ENCODE measurements at regions not wholly inside any gene's neighbourhood (a gene's known extent, or its start where the extent isn't known, plus 50 kb on each side); places are given as distances from the start of the nearest gene placed in this dataset.

- TF ChIP-seq RFX5 (IDR thresholded peaks at IDR 0.05) (no peak), CHD2 (IDR thresholded peaks at IDR 0.05; ENCODE audit: low read length, partially characterized antibody) (no peak), REST (IDR thresholded peaks at IDR 0.05) (no peak), EP300 (IDR thresholded peaks at IDR 0.05) (no peak), RAD21 (conservative IDR thresholded peaks at IDR 0.05 in 1 of 2, IDR thresholded peaks at IDR 0.05 in 1 of 2) (no peak), NR3C1 (IDR thresholded peaks at IDR 0.05) (no peak), CTCF (IDR thresholded peaks at IDR 0.05) (no peak)
These were observed 86.5 kb upstream of the TNFAIP3 start for GRCh38 chr6:137780447-137781034.

All from A549 (cell line).